ENCODE measurements at regions not wholly inside any gene's neighbourhood (a gene's known extent, or its start where the extent isn't known, plus 50 kb on each side); places are given as distances from the start of the nearest gene placed in this dataset.

GRCh38 chr3:171944118-171945016 lies 95.0 kb upstream of the FNDC3B start:
- no peak for TF ChIP-seq CTCF (IDR thresholded peaks at IDR 0.05; ENCODE audit: borderline replicate concordance, extremely low read depth, low read length, poor library complexity, severe bottlenecking)
- no peak for TF ChIP-seq EZH2 (IDR thresholded peaks at IDR 0.05; ENCODE audit: borderline replicate concordance, low read depth, low read length, severe bottlenecking)

All from DND-41 (cell line).